ENCODE measurements at regions not wholly inside any gene's neighbourhood (a gene's known extent, or its start where the extent isn't known, plus 50 kb on each side); places are given as distances from the start of the nearest gene placed in this dataset.

DNA sequence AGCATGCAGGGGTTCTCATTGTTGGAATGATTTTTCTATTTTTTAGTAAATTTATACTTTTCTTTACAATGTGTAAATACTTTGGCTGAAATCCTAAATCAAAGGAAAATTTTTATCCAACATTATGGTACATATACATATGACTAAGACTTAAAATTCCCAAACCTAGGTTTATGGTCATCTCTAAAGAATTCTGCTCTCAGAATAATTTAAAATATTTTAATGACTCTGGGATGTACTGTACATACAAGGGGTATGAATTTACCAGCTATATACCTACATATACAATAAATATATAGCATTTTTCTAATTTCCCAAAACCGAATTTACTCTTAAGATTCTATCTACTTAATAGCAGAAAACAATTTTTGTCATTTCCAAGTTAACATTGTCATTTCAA, 137.9 kb upstream of the POU1F1 start:
- H3K4me1 ChIP-seq (ENCODE audit: insufficient read depth, low read length): peaks cover 8% of the 10 kb centered on the region
- no peaks in the 10 kb centered on the region for H3K36me3 ChIP-seq (ENCODE audit: insufficient read depth, low read length)
- DNase-seq (ENCODE audit: insufficient read length, low spot score, missing footprints): no peak
- no peak overlapping the region for H2AFZ ChIP-seq (ENCODE audit: low read length)
- no peaks in the 10 kb centered on the region for H3K27me3 ChIP-seq (ENCODE audit: insufficient read depth, low read length)
- no peaks in the 10 kb centered on the region for H4K20me1 ChIP-seq (ENCODE audit: insufficient read depth, low read length)
- H3K4me2 ChIP-seq (ENCODE audit: insufficient read depth, low read length): peak overlapping the region; percentile 26
- no peak overlapping the region for H3K4me3 ChIP-seq (ENCODE audit: insufficient read depth, low read length)
- no peak overlapping the region for H3K27ac ChIP-seq (ENCODE audit: low read depth, low read length)
- TF ChIP-seq, protein P1, sequence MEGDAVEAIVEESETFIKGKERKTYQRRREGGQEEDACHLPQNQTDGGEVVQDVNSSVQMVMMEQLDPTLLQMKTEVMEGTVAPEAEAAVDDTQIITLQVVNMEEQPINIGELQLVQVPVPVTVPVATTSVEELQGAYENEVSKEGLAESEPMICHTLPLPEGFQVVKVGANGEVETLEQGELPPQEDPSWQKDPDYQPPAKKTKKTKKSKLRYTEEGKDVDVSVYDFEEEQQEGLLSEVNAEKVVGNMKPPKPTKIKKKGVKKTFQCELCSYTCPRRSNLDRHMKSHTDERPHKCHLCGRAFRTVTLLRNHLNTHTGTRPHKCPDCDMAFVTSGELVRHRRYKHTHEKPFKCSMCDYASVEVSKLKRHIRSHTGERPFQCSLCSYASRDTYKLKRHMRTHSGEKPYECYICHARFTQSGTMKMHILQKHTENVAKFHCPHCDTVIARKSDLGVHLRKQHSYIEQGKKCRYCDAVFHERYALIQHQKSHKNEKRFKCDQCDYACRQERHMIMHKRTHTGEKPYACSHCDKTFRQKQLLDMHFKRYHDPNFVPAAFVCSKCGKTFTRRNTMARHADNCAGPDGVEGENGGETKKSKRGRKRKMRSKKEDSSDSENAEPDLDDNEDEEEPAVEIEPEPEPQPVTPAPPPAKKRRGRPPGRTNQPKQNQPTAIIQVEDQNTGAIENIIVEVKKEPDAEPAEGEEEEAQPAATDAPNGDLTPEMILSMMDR (IDR thresholded peaks at IDR 0.05; ENCODE audit: extremely low read depth, low read depth, low read length): no peak
- no peaks in the 10 kb centered on the region for H3K9me3 ChIP-seq (ENCODE audit: low read depth, low read length)
- H3K79me2 ChIP-seq (ENCODE audit: insufficient read depth, low read length): no peaks in the 10 kb centered on the region

DNA sequence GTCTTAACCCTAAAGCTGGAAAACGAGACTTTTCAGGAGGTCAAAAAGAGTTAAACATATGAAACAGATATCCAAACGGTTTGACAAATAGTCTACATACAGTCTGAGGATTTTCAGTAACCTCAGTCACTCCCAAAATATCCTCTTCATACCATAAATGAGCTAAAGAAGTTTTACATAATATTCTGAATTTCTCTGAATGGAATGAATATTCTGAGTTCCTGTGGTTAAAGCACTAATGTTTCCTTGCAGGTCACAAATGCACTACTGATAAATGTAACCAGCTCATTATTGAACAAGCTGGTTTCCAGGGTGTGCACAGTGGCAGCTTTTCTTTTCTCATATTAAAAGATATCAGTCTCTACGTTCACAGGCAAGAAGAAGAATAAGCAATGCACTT, 137.4 kb upstream of the POU1F1 start:
- Histone ChIP-seq H3K4me1 (ENCODE audit: insufficient read depth, low read length) (peaks cover 8% of the 10 kb centered on the region), H3K79me2 (ENCODE audit: insufficient read depth, low read length) (no peaks in the 10 kb centered on the region), H3K27ac (ENCODE audit: low read depth, low read length) (no peak overlapping the region), H2AFZ (ENCODE audit: low read length) (no peak overlapping the region), H3K9me3 (ENCODE audit: low read depth, low read length) (no peaks in the 10 kb centered on the region), H3K27me3 (ENCODE audit: insufficient read depth, low read length) (no peaks in the 10 kb centered on the region), H4K20me1 (ENCODE audit: insufficient read depth, low read length) (no peaks in the 10 kb centered on the region), H3K36me3 (ENCODE audit: insufficient read depth, low read length) (no peaks in the 10 kb centered on the region), H3K4me3 (ENCODE audit: insufficient read depth, low read length) (no peak overlapping the region), H3K4me2 (ENCODE audit: insufficient read depth, low read length) (peak overlapping the region; percentile 26)
- TF ChIP-seq, protein P1 (IDR thresholded peaks at IDR 0.05; ENCODE audit: extremely low read depth, low read depth, low read length): no peak
- peak; percentile 11 for DNase-seq (ENCODE audit: insufficient read length, low spot score, missing footprints)

DNA sequence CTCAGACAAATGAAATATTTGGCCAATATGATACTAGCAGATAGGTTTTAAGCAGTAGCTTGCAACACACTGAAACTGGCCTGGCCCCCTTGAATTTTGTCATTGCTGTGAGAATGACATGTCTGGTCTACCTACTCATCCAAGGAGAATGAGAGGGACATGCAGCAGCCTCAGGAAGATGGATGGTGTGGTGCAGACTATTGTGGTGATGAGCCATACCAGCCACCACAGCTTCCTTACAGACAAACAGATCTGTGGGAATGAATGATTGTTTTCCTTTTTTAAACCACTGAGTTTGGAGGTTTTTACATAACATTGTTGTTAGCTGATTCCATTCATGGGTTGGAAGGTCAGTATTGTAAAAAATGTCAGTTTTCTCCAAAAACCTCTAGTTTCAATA, 133.7 kb upstream of the POU1F1 start:
- no peak overlapping the region for H3K27ac ChIP-seq (ENCODE audit: low read depth, low read length)
- DNase-seq (ENCODE audit: insufficient read length, low spot score, missing footprints): no peak
- no peak overlapping the region for H2AFZ ChIP-seq (ENCODE audit: low read length)
- TF ChIP-seq, protein P1 (IDR thresholded peaks at IDR 0.05; ENCODE audit: extremely low read depth, low read depth, low read length): no peak
- H3K36me3 ChIP-seq (ENCODE audit: insufficient read depth, low read length): no peaks in the 10 kb centered on the region
- no peaks in the 10 kb centered on the region for H4K20me1 ChIP-seq (ENCODE audit: insufficient read depth, low read length)
- no peak overlapping the region for H3K4me2 ChIP-seq (ENCODE audit: insufficient read depth, low read length)
- H3K4me3 ChIP-seq (ENCODE audit: insufficient read depth, low read length): no peak overlapping the region
- peaks cover 4% of the 10 kb centered on the region for H3K4me1 ChIP-seq (ENCODE audit: insufficient read depth, low read length)
- H3K9me3 ChIP-seq (ENCODE audit: low read depth, low read length): no peaks in the 10 kb centered on the region
- no peaks in the 10 kb centered on the region for H3K27me3 ChIP-seq (ENCODE audit: insufficient read depth, low read length)
- H3K79me2 ChIP-seq (ENCODE audit: insufficient read depth, low read length): no peaks in the 10 kb centered on the region

DNA sequence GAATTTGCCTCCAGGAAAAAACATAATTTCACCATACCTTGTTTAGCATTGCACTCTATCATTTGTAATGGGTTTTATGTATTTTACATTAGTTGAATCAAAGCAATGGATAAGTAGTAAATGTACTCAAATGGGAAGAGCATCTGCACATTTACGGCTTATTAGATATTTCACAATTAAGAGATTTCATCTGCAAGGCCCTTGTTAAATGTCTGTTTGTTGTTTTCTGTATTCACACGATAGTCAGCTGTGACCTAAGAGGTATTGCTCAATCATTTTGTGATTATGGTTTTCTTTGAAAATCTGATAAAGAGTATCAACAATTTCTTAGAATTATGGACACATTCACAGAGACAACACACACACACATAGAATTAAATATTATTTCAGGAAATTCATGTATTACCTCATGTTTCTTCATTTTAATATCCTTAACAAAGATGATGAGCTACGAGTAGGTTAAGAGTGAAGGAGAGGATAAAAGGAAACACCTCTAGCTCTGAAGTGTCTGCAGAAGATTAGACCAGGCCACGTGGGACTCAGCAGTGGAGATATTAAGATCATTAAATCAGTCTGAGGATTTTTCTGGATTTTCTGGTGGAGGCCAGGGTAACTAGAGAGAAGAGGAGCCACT, 121.9 kb upstream of the POU1F1 start:
- H3K9me3 ChIP-seq (ENCODE audit: low read depth, low read length): no peaks in the 10 kb centered on the region
- no peaks in the 10 kb centered on the region for H3K79me2 ChIP-seq (ENCODE audit: insufficient read depth, low read length)
- DNase-seq (ENCODE audit: insufficient read length, low spot score, missing footprints): no peak
- no peak overlapping the region for H2AFZ ChIP-seq (ENCODE audit: low read length)
- H3K27ac ChIP-seq (ENCODE audit: low read depth, low read length): no peak overlapping the region
- H3K36me3 ChIP-seq (ENCODE audit: insufficient read depth, low read length): no peaks in the 10 kb centered on the region
- H3K4me2 ChIP-seq (ENCODE audit: insufficient read depth, low read length): no peak overlapping the region
- TF ChIP-seq, protein P1 (IDR thresholded peaks at IDR 0.05; ENCODE audit: extremely low read depth, low read depth, low read length): no peak
- H3K4me3 ChIP-seq (ENCODE audit: insufficient read depth, low read length): no peak overlapping the region
- peaks cover 16% of the 10 kb centered on the region for H3K4me1 ChIP-seq (ENCODE audit: insufficient read depth, low read length)
- no peaks in the 10 kb centered on the region for H3K27me3 ChIP-seq (ENCODE audit: insufficient read depth, low read length)
- no peaks in the 10 kb centered on the region for H4K20me1 ChIP-seq (ENCODE audit: insufficient read depth, low read length)

Data from osteoblast (primary cell).